ENCODE measurements at regions not wholly inside any gene's neighbourhood (a gene's known extent, or its start where the extent isn't known, plus 50 kb on each side); places are given as distances from the start of the nearest gene placed in this dataset.

- no peak for TF ChIP-seq CTCF (IDR thresholded peaks at IDR 0.05)
- no peak for TF ChIP-seq POLR2A (IDR thresholded peaks at IDR 0.05)
These were observed 176.6 kb upstream of the TYRP1 start for GRCh38 chr9:12516573-12516972.

Data from vagina (tissue), 2 donors.